Fibroblast of lung (primary cell): ENCODE measurements at regions not wholly inside any gene's neighbourhood (a gene's known extent, or its start where the extent isn't known, plus 50 kb on each side); places are given as distances from the start of the nearest gene placed in this dataset.
A peak's percentile ranks its signal among the peaks of the same experiment; 100 is the strongest.

Experiments
- DNase-seq, 2 donors: peaks; one replicate each; pipeline versions ENCODE4 v3.0.0 to v3.0.0-alpha.2; 2010; ENCODE audit warnings: low read depth in 2 of 2
- H2AFZ ChIP-seq: 2 replicates; pipeline ENCODE4 v1.5.1; 2012; ENCODE audit warnings: low read length, control low read depth, inconsistent platforms
- H3K27ac ChIP-seq: 2 replicates; pipeline ENCODE4 v1.5.1; 2011; ENCODE audit warnings: low read length, control low read depth; ENCODE audit not compliant: insufficient read depth
- H3K27me3 ChIP-seq: 2 replicates; pipeline ENCODE4 v1.5.1; 2011; ENCODE audit warnings: mild to moderate bottlenecking, low read length; ENCODE audit not compliant: control insufficient read depth, insufficient read depth
- H3K36me3 ChIP-seq: 2 replicates; pipeline ENCODE4 v1.5.1; 2011; ENCODE audit warnings: low read length; ENCODE audit not compliant: control insufficient read depth, insufficient read depth
- H3K4me1 ChIP-seq: 2 replicates; pipeline ENCODE4 v1.5.1; 2011; ENCODE audit warnings: low read length; ENCODE audit not compliant: control insufficient read depth, insufficient read depth; ENCODE audit errors: extremely low read depth
- H3K4me2 ChIP-seq: 2 replicates; pipeline ENCODE4 v1.5.1; 2011; ENCODE audit warnings: low read length, control low read depth; ENCODE audit not compliant: insufficient read depth; ENCODE audit errors: extremely low read depth
- H3K4me3 ChIP-seq, 4 experiments: fragments of 200-600 bp in 1 of 4; sonication (generic) in 1 of 4; replicated peaks in 1 of 4; 2 replicates each; pipeline ENCODE4 v1.5.1; 2011 to 2016; ENCODE audit warnings: low read length in 4 of 4, low read depth in 3 of 4, mild to moderate bottlenecking in 3 of 4, control low read depth in 2 of 4, inconsistent platforms in 1 of 4, mixed read lengths in 1 of 4; ENCODE audit not compliant: insufficient read depth in 1 of 4; ENCODE audit errors: control extremely low read depth in 1 of 4
- H3K79me2 ChIP-seq: 2 replicates; pipeline ENCODE4 v1.5.1; 2012; ENCODE audit warnings: mild to moderate bottlenecking, low read length, inconsistent platforms; ENCODE audit not compliant: control insufficient read depth, insufficient read depth
- H3K9ac ChIP-seq: 2 replicates; pipeline ENCODE4 v1.5.1; 2011; ENCODE audit warnings: mild to moderate bottlenecking, low read length, control low read depth; ENCODE audit not compliant: insufficient read depth
- H3K9me3 ChIP-seq: 2 replicates; pipeline ENCODE4 v1.5.1; 2012; ENCODE audit warnings: low read depth, low read length; ENCODE audit not compliant: control insufficient read depth, insufficient read depth
- H4K20me1 ChIP-seq: 2 replicates; pipeline ENCODE4 v1.5.1; 2011; ENCODE audit warnings: low read length; ENCODE audit not compliant: control insufficient read depth, insufficient read depth; ENCODE audit errors: extremely low read depth
- EZH2 ChIP-seq: IDR thresholded peaks from 2 replicates; pipeline ENCODE4 v1.5.1; 2012; ENCODE audit warnings: low read length, control low read depth, mild to moderate bottlenecking; ENCODE audit errors: missing control alignments
- TF ChIP-seq, protein P1 (sequence below), 2 donors: IDR thresholded peaks in 1 of 2; conservative IDR thresholded peaks in 1 of 2; 1 replicate in 1 of 2; 2 replicates in 1 of 2; pipeline ENCODE4 v1.5.1; 2011 to 2012; ENCODE audit warnings: low read length in 2 of 2, control low read depth in 1 of 2, inconsistent platforms in 1 of 2, low read depth in 1 of 2, mild to moderate bottlenecking in 1 of 2

- Histone ChIP-seq H4K20me1 (no peaks in the 10 kb centered on the region), H3K4me3 (no peak overlapping the region), H2AFZ (no peak overlapping the region), H3K36me3 (no peaks in the 10 kb centered on the region), H3K27me3 (no peaks in the 10 kb centered on the region), H3K9ac (no peak overlapping the region), H3K9me3 (no peaks in the 10 kb centered on the region), H3K79me2 (no peaks in the 10 kb centered on the region), H3K4me1 (peaks cover 11% of the 10 kb centered on the region), H3K27ac (peak overlapping the region; percentile 80), H3K4me2 (peak overlapping the region; percentile 66)
- TF ChIP-seq, protein P1, sequence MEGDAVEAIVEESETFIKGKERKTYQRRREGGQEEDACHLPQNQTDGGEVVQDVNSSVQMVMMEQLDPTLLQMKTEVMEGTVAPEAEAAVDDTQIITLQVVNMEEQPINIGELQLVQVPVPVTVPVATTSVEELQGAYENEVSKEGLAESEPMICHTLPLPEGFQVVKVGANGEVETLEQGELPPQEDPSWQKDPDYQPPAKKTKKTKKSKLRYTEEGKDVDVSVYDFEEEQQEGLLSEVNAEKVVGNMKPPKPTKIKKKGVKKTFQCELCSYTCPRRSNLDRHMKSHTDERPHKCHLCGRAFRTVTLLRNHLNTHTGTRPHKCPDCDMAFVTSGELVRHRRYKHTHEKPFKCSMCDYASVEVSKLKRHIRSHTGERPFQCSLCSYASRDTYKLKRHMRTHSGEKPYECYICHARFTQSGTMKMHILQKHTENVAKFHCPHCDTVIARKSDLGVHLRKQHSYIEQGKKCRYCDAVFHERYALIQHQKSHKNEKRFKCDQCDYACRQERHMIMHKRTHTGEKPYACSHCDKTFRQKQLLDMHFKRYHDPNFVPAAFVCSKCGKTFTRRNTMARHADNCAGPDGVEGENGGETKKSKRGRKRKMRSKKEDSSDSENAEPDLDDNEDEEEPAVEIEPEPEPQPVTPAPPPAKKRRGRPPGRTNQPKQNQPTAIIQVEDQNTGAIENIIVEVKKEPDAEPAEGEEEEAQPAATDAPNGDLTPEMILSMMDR (conservative IDR thresholded peaks at IDR 0.05 in 1 of 2, IDR thresholded peaks at IDR 0.05 in 1 of 2; ENCODE audit: low read depth in 1 of 2, low read length in 2 of 2) = no peak
- TF ChIP-seq EZH2 = no peak
- peak in 1 of 2 donors; percentile 26 for DNase-seq
These were observed 56.4 kb upstream of the CCDC71L start for GRCh38 chr7:106717254-106717954.

- Histone ChIP-seq H3K9ac (no peak overlapping the region), H2AFZ (no peak overlapping the region), H3K36me3 (no peaks in the 10 kb centered on the region), H3K27ac (peak overlapping the region; percentile 80), H3K4me1 (peaks cover 12% of the 10 kb centered on the region), H3K27me3 (no peaks in the 10 kb centered on the region), H4K20me1 (no peaks in the 10 kb centered on the region), H3K4me3 (no peak overlapping the region), H3K4me2 (peak overlapping the region; percentile 66), H3K79me2 (no peaks in the 10 kb centered on the region), H3K9me3 (no peaks in the 10 kb centered on the region)
- DNase-seq = peak; percentile 93 to 99
- TF ChIP-seq EZH2 = no peak
- TF ChIP-seq, protein P1 (conservative IDR thresholded peaks at IDR 0.05 in 1 of 2, IDR thresholded peaks at IDR 0.05 in 1 of 2; ENCODE audit: low read depth in 1 of 2, low read length in 2 of 2) = no peak
These were observed 57.3 kb upstream of the CCDC71L start for GRCh38 chr7:106717955-106718871.

DNA sequence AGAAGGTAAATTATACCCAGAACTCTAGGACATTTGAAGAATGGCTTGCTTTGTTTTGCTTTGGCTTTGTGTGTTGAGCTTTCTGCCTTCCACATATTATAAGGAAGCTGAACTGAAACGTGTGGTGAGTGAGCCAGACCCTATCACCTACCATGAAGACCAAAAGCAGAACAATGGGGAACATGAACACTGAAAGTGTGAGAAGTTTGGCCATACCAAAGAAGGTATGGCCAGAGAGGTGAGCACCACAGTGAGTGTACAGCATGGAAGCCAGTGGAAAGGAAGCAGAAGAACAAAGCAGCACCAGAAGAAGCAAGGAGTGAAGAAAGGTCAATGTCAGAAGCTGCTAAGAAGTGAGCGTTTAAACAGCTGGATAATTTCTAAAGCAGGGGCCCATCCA is 59.7 kb upstream of the CCDC71L start:
- Histone ChIP-seq H3K4me1 (peaks cover 12% of the 10 kb centered on the region), H3K36me3 (no peaks in the 10 kb centered on the region), H3K27ac (no peak overlapping the region), H3K4me2 (no peak overlapping the region), H3K27me3 (no peaks in the 10 kb centered on the region), H3K9ac (no peak overlapping the region), H3K4me3 (no peak overlapping the region), H3K79me2 (no peaks in the 10 kb centered on the region), H2AFZ (no peak overlapping the region), H4K20me1 (no peaks in the 10 kb centered on the region), H3K9me3 (no peaks in the 10 kb centered on the region)
- TF ChIP-seq, protein P1 (conservative IDR thresholded peaks at IDR 0.05 in 1 of 2, IDR thresholded peaks at IDR 0.05 in 1 of 2; ENCODE audit: low read depth in 1 of 2, low read length in 2 of 2) = no peak
- no peak for TF ChIP-seq EZH2
- DNase-seq = no peak
